ENCODE measurements at regions not wholly inside any gene's neighbourhood (a gene's known extent, or its start where the extent isn't known, plus 50 kb on each side); places are given as distances from the start of the nearest gene placed in this dataset.

DNA sequence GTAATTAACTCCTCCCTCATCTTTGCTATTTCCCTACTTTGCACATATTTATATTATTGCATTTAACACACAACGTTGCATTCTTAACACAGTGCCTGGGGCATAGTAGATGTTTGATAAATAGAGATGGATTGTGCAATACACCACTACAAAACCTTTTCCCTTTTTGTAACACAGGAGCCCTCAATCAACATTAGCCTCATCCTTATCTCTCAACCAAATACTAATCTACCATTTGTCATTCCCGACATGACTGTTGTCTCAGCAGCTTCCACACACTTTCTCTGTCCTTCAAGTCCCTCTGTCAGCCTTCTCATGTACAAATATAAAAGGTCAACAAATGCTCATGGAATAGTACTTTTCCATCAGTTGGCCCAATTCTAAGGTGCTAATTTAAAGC, 78.9 kb upstream of the KCNK2 start:
- TF ChIP-seq, protein P1, sequence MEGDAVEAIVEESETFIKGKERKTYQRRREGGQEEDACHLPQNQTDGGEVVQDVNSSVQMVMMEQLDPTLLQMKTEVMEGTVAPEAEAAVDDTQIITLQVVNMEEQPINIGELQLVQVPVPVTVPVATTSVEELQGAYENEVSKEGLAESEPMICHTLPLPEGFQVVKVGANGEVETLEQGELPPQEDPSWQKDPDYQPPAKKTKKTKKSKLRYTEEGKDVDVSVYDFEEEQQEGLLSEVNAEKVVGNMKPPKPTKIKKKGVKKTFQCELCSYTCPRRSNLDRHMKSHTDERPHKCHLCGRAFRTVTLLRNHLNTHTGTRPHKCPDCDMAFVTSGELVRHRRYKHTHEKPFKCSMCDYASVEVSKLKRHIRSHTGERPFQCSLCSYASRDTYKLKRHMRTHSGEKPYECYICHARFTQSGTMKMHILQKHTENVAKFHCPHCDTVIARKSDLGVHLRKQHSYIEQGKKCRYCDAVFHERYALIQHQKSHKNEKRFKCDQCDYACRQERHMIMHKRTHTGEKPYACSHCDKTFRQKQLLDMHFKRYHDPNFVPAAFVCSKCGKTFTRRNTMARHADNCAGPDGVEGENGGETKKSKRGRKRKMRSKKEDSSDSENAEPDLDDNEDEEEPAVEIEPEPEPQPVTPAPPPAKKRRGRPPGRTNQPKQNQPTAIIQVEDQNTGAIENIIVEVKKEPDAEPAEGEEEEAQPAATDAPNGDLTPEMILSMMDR (IDR thresholded peaks at IDR 0.05): no peak
- no peak for TF ChIP-seq POLR2A (IDR thresholded peaks at IDR 0.05)

Data from heart left ventricle (tissue), 13 donors.